ENCODE measurements at regions not wholly inside any gene's neighbourhood (a gene's known extent, or its start where the extent isn't known, plus 50 kb on each side); places are given as distances from the start of the nearest gene placed in this dataset.
A peak's percentile ranks its signal among the peaks of the same experiment; 100 is the strongest.

DNA sequence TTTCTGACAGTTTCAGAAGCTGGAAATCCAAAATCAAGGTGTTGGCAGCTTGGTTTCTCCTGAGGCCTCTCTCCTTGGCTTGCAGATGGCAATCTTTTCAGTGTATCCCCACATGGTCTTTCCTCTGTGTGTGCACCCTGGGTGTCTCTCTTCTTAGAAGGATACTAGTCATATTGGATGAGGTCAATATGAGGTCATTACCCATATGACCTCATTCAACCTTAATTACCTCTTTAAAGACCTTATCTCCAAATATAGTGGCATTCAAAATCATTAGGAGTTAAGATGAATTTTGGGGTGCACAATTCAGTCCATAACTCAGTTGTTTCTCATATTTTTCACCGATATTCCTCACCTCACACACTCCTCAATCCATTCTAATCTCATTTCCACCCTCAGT is 92.4 kb upstream of the TGM3 start:
- H3K9me3 Mint-ChIP-seq = no peaks in the 10 kb centered on the region
- H3K36me3 Mint-ChIP-seq = no peaks in the 10 kb centered on the region
- H3K4me1 Mint-ChIP-seq = peaks cover 0 to 10% (median 5%) of the 10 kb centered on the region in 4 donors
- H3K4me3 Mint-ChIP-seq = no peak overlapping the region
- POLR2A ChIA-PET = no interaction called here
- DNase-seq = no peak
- ATAC-seq = no peak
- peaks cover 0 to 9% (median 7%) of the 10 kb centered on the region in 5 donors for H3K27me3 Mint-ChIP-seq
- no peak overlapping the region for H3K27ac Mint-ChIP-seq

DNA sequence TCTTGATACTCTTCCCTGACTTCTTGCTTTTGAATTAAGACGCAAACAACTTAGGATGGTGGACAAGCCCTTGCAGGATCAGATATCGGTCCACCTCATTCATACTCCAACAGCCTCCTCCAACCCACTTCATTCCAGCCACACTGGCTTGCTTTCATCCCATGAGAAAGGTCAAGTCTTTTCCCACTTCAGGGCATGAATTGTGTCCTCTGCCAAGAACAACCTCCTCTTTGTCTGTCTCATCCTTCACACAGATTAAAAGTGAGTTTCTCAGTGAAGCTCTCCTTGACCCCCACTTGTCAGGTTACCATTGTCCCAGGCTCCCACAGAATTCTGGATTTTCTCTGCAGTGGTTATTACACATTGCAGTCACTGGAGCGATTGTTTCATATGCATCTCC is 91.8 kb upstream of the TGM3 start:
- DNase-seq (no peak), ATAC-seq (no peak)
- H3K4me1 Mint-ChIP-seq = peaks cover 0 to 10% (median 5%) of the 10 kb centered on the region in 4 donors
- H3K36me3 Mint-ChIP-seq = no peaks in the 10 kb centered on the region
- H3K4me3 Mint-ChIP-seq = no peak overlapping the region
- H3K9me3 Mint-ChIP-seq = no peaks in the 10 kb centered on the region
- POLR2A ChIA-PET = no interaction called here
- peaks cover 0 to 9% (median 3%) of the 10 kb centered on the region in 5 donors for H3K27me3 Mint-ChIP-seq
- no peak overlapping the region for H3K27ac Mint-ChIP-seq

- Mint-ChIP-seq H3K9me3 (no peaks in the 10 kb centered on the region), H3K27ac (peak overlapping the region in 4 of 10 donors; percentile 38 to 67 (median 63))
Observed at GRCh38 chr20:2206957-2207769, 88.6 kb upstream of the TGM3 start.

GRCh38 chr20:2207770-2208097 is 88.1 kb upstream of the TGM3 start:
- peak overlapping the region in 3 of 10 donors; percentile 19 to 66 (median 57) for H3K27ac Mint-ChIP-seq
- DNase-seq (peak in 1 of 10 donors; percentile 3), ATAC-seq (peak in 1 of 2 donors; percentile 27)
- POLR2A ChIA-PET = interaction anchor here (1.0 to 1.4 kb wide), 2 partner anchors 105 to 263 kb away, joined by 3 to 5 read pairs; partner anchors contain the start of gene SNRPB
- H3K27me3 Mint-ChIP-seq = peaks cover 0 to 20% (median 8%) of the 10 kb centered on the region in 5 donors
- peak overlapping the region; percentile 72 to 92 (median 83) for H3K4me3 Mint-ChIP-seq
- no peaks in the 10 kb centered on the region for H3K9me3 Mint-ChIP-seq
- H3K4me1 Mint-ChIP-seq = peaks cover 0 to 11% (median 7%) of the 10 kb centered on the region in 4 donors
- H3K36me3 Mint-ChIP-seq = no peaks in the 10 kb centered on the region

More at GRCh38 chr20:2206957-2207769, 88.6 kb upstream of the TGM3 start:
- no peaks in the 10 kb centered on the region for H3K36me3 Mint-ChIP-seq
- H3K27me3 Mint-ChIP-seq = peaks cover 0 to 17% (median 5%) of the 10 kb centered on the region in 5 donors
- peak; percentile 78 to 79 for ATAC-seq
- POLR2A ChIA-PET = interaction anchor here (1.0 to 1.4 kb wide), 2 partner anchors 104 to 264 kb away, joined by 3 to 5 read pairs; partner anchors contain the start of gene SNRPB
- H3K4me3 Mint-ChIP-seq = peak overlapping the region; percentile 72 to 92 (median 84)
- H3K4me1 Mint-ChIP-seq = peaks cover 0 to 11% (median 7%) of the 10 kb centered on the region in 4 donors
- peak; percentile 30 to 74 (median 44) for DNase-seq

DNA sequence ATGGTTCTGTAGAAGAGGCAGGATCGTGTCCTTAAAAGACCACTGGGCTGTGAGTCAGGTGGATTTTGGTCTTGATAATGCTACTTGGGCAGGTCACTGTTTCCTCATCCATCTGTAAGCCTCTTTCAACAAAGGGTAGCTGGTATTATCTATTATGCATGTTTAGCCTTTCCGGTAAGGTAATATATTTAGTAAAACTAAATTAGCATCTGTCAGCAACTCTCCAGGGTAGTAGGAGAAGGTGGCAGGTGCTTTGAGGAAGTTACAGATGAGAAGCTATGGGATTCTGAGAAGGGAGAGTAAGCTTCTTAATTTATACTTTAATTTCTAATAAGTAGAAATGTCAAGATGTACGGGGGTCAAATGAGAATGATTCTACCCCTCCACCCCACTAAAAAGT is 86.9 kb upstream of the TGM3 start:
- H3K4me3 Mint-ChIP-seq = peak overlapping the region in 1 of 10 donors; percentile 40
- ATAC-seq (no peak), DNase-seq (no peak)
- POLR2A ChIA-PET = no interaction called here
- H3K27ac Mint-ChIP-seq = no peak overlapping the region
- peaks cover 2 to 29% (median 12%) of the 10 kb centered on the region in 5 donors for H3K27me3 Mint-ChIP-seq
- no peaks in the 10 kb centered on the region for H3K36me3 Mint-ChIP-seq
- H3K9me3 Mint-ChIP-seq = no peaks in the 10 kb centered on the region
- peaks cover 0 to 11% (median 7%) of the 10 kb centered on the region in 4 donors for H3K4me1 Mint-ChIP-seq

GRCh38 chr20:2210646-2211552 is 84.9 kb upstream of the TGM3 start:
- Mint-ChIP-seq H3K4me3 (no peak overlapping the region), H3K9me3 (no peaks in the 10 kb centered on the region)
- POLR2A ChIA-PET = no interaction called here

GRCh38 chr20:2212456-2213015 is 83.3 kb upstream of the TGM3 start:
- Mint-ChIP-seq H3K4me1 (peaks cover 0 to 10% (median 2%) of the 10 kb centered on the region in 4 donors), H3K9me3 (no peaks in the 10 kb centered on the region), H3K36me3 (no peaks in the 10 kb centered on the region), H3K27me3 (peaks cover 6 to 43% (median 16%) of the 10 kb centered on the region in 5 donors), H3K27ac (peak overlapping the region in 1 of 10 donors; percentile 31), H3K4me3 (no peak overlapping the region)
- DNase-seq (no peak), ATAC-seq (no peak)
- POLR2A ChIA-PET = no interaction called here

More at GRCh38 chr20:2210646-2211552, 84.9 kb upstream of the TGM3 start:
- H3K27me3 Mint-ChIP-seq = peaks cover 6 to 42% (median 16%) of the 10 kb centered on the region in 5 donors
- no peak for ATAC-seq
- peaks cover 0 to 11% (median 7%) of the 10 kb centered on the region in 4 donors for H3K4me1 Mint-ChIP-seq
- H3K27ac Mint-ChIP-seq = no peak overlapping the region
- no peak for DNase-seq
- no peaks in the 10 kb centered on the region for H3K36me3 Mint-ChIP-seq

DNA sequence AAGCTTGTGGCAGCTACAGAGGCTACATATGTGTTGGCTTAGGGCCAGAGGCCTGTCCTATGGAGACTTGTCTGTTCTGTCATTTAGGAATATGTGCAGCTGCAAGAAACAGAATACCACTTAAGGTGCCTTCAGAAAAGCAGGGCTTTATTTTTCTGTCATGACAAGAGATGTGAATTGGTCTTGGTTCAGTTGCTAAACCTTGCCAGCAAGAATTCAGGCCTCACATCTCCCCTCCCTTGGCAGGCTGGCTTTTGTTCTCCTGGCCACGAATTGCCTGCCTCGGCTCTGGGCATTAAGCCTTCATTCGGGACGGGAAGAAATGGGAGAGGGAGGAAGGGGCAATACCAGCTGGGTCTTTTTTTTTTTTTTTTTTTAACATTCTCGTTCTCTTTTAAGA is 82.4 kb upstream of the TGM3 start:
- H3K27me3 Mint-ChIP-seq = peaks cover 6 to 43% (median 16%) of the 10 kb centered on the region in 5 donors
- POLR2A ChIA-PET = no interaction called here
- H3K4me1 Mint-ChIP-seq = peaks cover 2 to 12% (median 4%) of the 10 kb centered on the region in 4 donors
- H3K4me3 Mint-ChIP-seq = no peak overlapping the region
- no peak for DNase-seq
- H3K36me3 Mint-ChIP-seq = no peaks in the 10 kb centered on the region
- H3K27ac Mint-ChIP-seq = no peak overlapping the region
- H3K9me3 Mint-ChIP-seq = no peaks in the 10 kb centered on the region
- no peak for ATAC-seq

- POLR2A ChIA-PET = no interaction called here
- no peak for DNase-seq
- ATAC-seq = no peak
- H3K9me3 Mint-ChIP-seq = peaks cover 0 to 25% (median 7%) of the 10 kb centered on the region in 9 donors
- H3K36me3 Mint-ChIP-seq = peaks cover 0 to 13% (median 2%) of the 10 kb centered on the region in 3 donors
- peak overlapping the region in 2 of 10 donors; percentile 18 to 22 for H3K27ac Mint-ChIP-seq
- H3K4me1 Mint-ChIP-seq = peaks cover 3 to 12% (median 4%) of the 10 kb centered on the region in 4 donors
- peak overlapping the region in 1 of 10 donors; percentile 61 for H3K4me3 Mint-ChIP-seq
- H3K27me3 Mint-ChIP-seq = peaks cover 6 to 23% (median 8%) of the 10 kb centered on the region in 5 donors
Observed at GRCh38 chr20:2217857-2218539, 77.8 kb upstream of the TGM3 start.

DNA sequence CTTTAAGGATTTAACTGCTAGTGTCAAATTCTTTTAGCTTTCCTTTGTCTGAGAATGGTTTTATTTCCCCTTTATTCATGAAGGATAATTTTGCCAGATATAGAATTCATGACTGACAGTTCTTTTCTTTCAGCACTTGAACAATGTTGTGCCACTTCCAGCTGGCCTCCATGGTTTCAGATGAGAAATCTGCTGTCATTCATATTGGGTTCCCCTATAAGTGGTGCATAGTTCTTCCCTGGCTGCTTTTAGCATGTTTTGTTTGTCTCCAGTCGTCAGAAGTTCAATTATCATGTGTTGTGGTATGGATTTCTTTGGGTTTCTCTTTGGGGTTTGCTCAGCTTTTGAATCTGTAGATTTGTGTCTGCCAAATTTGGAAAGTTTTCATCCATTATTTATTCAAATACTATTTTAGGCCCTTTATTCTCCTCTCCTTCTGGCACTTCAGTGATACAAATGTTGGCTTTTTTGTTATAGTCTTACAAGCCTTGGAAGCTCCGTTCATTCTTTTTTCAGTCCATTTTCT is 76.3 kb upstream of the TGM3 start:
- H3K27me3 Mint-ChIP-seq = peaks cover 4 to 10% (median 5%) of the 10 kb centered on the region in 5 donors
- no peak overlapping the region for H3K27ac Mint-ChIP-seq
- H3K36me3 Mint-ChIP-seq = peaks cover 0 to 13% (median 2%) of the 10 kb centered on the region in 3 donors
- DNase-seq = no peak
- peaks cover 3 to 12% (median 4%) of the 10 kb centered on the region in 4 donors for H3K4me1 Mint-ChIP-seq
- POLR2A ChIA-PET = no interaction called here
- H3K9me3 Mint-ChIP-seq = peaks cover 0 to 25% (median 7%) of the 10 kb centered on the region in 9 donors
- H3K4me3 Mint-ChIP-seq = no peak overlapping the region
- ATAC-seq = no peak

DNA sequence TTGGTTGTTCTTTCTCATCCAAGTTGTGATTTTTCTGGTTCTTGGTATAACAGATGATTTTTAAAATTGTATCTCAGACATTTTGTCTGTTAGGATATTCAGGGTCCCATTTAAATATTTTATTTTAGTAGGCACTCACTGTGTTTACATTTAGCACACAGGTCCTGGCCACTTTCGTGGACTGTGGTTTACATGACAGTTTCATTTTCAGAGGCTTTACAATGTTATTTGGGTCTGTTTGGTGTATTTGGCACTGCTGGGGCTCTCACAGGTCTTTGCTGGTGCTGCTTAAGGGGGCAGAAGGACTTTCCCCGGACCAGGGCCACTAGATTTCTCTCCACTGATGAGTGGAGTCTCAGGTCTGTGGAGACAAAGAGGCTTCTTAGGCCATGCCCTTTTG is 75.5 kb upstream of the TGM3 start:
- POLR2A ChIA-PET = no interaction called here
- no peak for ATAC-seq
- Mint-ChIP-seq H3K27me3 (peaks cover 0 to 5% (median 3%) of the 10 kb centered on the region in 5 donors), H3K36me3 (peaks cover 0 to 13% (median 2%) of the 10 kb centered on the region in 3 donors), H3K4me1 (peaks cover 3 to 12% (median 4%) of the 10 kb centered on the region in 4 donors), H3K9me3 (peaks cover 0 to 25% (median 7%) of the 10 kb centered on the region in 9 donors), H3K27ac (no peak overlapping the region), H3K4me3 (no peak overlapping the region)
- DNase-seq = no peak
